PC-9 (cell line): ENCODE measurements at regions not wholly inside any gene's neighbourhood (a gene's known extent, or its start where the extent isn't known, plus 50 kb on each side); places are given as distances from the start of the nearest gene placed in this dataset.

ENCODE experiments used
- BruUV-seq: library from RNA; stranded (reverse); fragments of 400-500 nt; replicated peaks from 2 replicates; lab custom pipeline; 2021; lab: Mats Ljungman, UMichigan
- CTCF ChIA-PET: fragments of 300-600 bp; sonication (Branson Sonifier 250); formaldehyde crosslinking; loops from one replicate; lab custom pipeline; 2022; ENCODE audit warnings: antibody characterized with exemption; lab: Charles Lee
- POLR2A ChIA-PET: fragments of 300-600 bp; sonication (Branson Sonifier 250); formaldehyde crosslinking; loops from one replicate; lab custom pipeline; 2022; ENCODE audit warnings: antibody characterized with exemption; ENCODE audit not compliant: unreplicated experiment; lab: Charles Lee
- DNase-seq, 2 experiments: peaks; one replicate each; pipeline versions ENCODE4 v3.0.0 to v3.0.0-alpha.2; 2015 to 2022; ENCODE audit warnings: mixed read lengths in 1 of 2
- H2AFZ ChIP-seq: fragments of 200-600 bp; sonication (generic); 2 replicates; pipeline ENCODE4 v1.8.1; 2017; ENCODE audit warnings: antibody characterized with exemption
- H3F3A ChIP-seq: fragments of 200-600 bp; sonication (generic); 2 replicates; pipeline ENCODE4 v1.8.1; 2017; ENCODE audit warnings: antibody characterized with exemption, mild to moderate bottlenecking, low read depth; ENCODE audit not compliant: insufficient read depth
- H3K27ac ChIP-seq: fragments of 200-600 bp; sonication (generic); 2 replicates; pipeline ENCODE4 v1.6.1; 2016; ENCODE audit warnings: mixed run types
- H3K27me3 ChIP-seq: fragments of 200-600 bp; sonication (generic); 2 replicates; pipeline ENCODE4 v1.6.1; 2016; ENCODE audit warnings: low read depth, mixed run types; ENCODE audit not compliant: insufficient read depth
- H3K36me3 ChIP-seq: fragments of 200-600 bp; sonication (generic); 2 replicates; pipeline ENCODE4 v1.6.1; 2016; ENCODE audit warnings: low read depth, mixed run types
- H3K4me1 ChIP-seq: fragments of 200-600 bp; sonication (generic); replicated peaks from 2 replicates; pipeline ENCODE4 v1.6.1; 2016; ENCODE audit warnings: mixed run types; ENCODE audit not compliant: insufficient read depth
- H3K4me2 ChIP-seq: fragments of 200-600 bp; sonication (generic); 2 replicates; pipeline ENCODE4 v1.6.1; 2017; ENCODE audit warnings: mixed run types
- H3K4me3 ChIP-seq: fragments of 200-600 bp; sonication (generic); 2 replicates; pipeline ENCODE4 v1.6.1; 2016; ENCODE audit warnings: mixed run types
- H3K79me2 ChIP-seq: fragments of 200-600 bp; sonication (generic); 2 replicates; pipeline ENCODE4 v1.6.1; 2017; ENCODE audit warnings: low read depth, mixed run types
- H3K9me2 ChIP-seq: fragments of 200-600 bp; sonication (generic); 2 replicates; pipeline ENCODE4 v1.8.1; 2017; ENCODE audit warnings: mild to moderate bottlenecking; ENCODE audit not compliant: insufficient read depth
- H3K9me3 ChIP-seq: fragments of 200-600 bp; sonication (generic); 2 replicates; pipeline ENCODE4 v1.8.1; 2016; ENCODE audit warnings: low read depth; ENCODE audit not compliant: insufficient read depth
- H4K20me1 ChIP-seq: fragments of 200-600 bp; sonication (generic); 2 replicates; pipeline ENCODE4 v1.8.1; 2017; ENCODE audit not compliant: insufficient read depth
- EZH2 ChIP-seq: fragments of 200-600 bp; sonication (generic); IDR thresholded peaks from 2 replicates; pipeline ENCODE4 v1.8.0; 2017; ENCODE audit warnings: antibody characterized with exemption, low read depth
- intact Hi-C: fragments of 100-400 bp; cut with micrococcal nuclease; formaldehyde crosslinking; loops from one replicate; pipeline ENCODE4 v1.10.0; 2022; ENCODE audit not compliant: unreplicated experiment
- TF ChIP-seq, protein P1 (sequence below): fragments of 200-600 bp; sonication (generic); conservative IDR thresholded peaks from 2 replicates; pipeline ENCODE4 v1.6.1; 2017; ENCODE audit warnings: mixed run types, antibody characterized with exemption, mild to moderate bottlenecking, moderate library complexity

DNA sequence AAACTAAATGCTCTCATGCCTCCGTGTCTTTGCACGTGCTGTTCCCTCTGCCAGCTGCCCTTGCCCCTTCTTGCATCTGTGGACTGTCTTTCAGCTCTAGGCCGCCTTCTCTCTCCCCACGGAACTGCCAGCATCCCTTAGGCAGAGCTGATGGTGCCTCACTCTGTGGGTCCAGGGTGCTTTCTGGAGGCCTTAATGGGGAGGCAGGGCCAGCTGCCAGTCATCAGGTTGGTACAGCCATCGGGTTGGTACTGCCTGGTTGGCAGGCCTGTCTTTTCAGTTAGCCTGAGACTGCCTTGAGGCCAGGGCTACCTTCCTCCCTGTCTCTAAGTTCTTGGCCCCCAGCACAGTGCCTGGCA, 61.4 kb upstream of the TARBP1 start:
- no peaks in the 10 kb centered on the region for H3K79me2 ChIP-seq
- peaks cover 21% of the 10 kb centered on the region for H3K4me1 ChIP-seq
- H2AFZ ChIP-seq, result no peak overlapping the region
- H3K9me3 ChIP-seq, result no peaks in the 10 kb centered on the region; the same call in 1 of the 2 replicates
- H4K20me1 ChIP-seq, result no peaks in the 10 kb centered on the region
- intact Hi-C loops, result no loop called here
- POLR2A ChIA-PET, result interaction anchor here (0.8 kb wide), 1 partner anchor 43 kb away, joined by 3 read pairs; no protein-coding TSS in a partner anchor
- no peak for TF ChIP-seq EZH2
- TF ChIP-seq, protein P1, sequence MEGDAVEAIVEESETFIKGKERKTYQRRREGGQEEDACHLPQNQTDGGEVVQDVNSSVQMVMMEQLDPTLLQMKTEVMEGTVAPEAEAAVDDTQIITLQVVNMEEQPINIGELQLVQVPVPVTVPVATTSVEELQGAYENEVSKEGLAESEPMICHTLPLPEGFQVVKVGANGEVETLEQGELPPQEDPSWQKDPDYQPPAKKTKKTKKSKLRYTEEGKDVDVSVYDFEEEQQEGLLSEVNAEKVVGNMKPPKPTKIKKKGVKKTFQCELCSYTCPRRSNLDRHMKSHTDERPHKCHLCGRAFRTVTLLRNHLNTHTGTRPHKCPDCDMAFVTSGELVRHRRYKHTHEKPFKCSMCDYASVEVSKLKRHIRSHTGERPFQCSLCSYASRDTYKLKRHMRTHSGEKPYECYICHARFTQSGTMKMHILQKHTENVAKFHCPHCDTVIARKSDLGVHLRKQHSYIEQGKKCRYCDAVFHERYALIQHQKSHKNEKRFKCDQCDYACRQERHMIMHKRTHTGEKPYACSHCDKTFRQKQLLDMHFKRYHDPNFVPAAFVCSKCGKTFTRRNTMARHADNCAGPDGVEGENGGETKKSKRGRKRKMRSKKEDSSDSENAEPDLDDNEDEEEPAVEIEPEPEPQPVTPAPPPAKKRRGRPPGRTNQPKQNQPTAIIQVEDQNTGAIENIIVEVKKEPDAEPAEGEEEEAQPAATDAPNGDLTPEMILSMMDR, result no peak
- H3K27me3 ChIP-seq, result no peaks in the 10 kb centered on the region
- no peak overlapping the region for H3K4me2 ChIP-seq
- DNase-seq, result no peak
- H3K36me3 ChIP-seq, result no peaks in the 10 kb centered on the region
- H3K9me2 ChIP-seq, result no peaks in the 10 kb centered on the region
- no peak overlapping the region for H3K4me3 ChIP-seq
- CTCF ChIA-PET, result no interaction called here
- peaks cover 14% of the 10 kb centered on the region; the same call in 1 of the 2 replicates for H3F3A ChIP-seq
- no peak overlapping the region for H3K27ac ChIP-seq
- no TSS peak for BruUV-seq

DNA sequence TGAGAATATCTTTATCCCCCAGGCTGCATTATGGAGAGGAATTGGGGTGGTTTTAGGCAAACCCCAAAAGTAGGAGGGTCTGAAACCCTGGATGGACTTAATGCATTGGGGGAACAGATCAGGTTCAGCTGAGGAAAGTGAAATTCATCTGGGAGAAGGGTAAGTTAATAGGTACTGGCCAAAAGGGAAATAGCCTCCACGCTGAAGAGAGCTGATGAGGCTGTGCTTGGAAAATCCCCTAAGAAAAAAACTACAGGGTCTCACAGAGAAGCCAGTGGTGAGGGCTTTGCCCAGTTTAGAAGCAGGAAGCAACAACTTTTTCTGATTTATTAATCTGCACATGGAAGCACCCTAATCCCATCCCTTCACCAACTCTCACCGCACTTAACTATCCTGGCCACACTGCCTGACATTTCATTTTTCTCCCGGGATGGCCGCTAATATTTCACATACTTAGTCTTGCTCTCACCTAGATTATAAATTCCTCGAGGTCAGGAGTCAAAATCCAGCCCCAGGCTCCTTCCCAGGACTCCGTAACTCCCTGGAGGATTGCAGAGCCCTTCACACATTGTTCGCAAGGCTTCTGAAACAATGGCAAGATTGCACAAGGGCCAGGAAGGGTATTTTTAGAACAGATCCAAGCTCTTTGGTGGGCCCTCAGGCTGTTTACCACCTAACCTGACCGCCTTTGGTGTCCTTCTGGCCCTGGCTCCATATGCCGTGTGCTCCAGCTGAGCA, 60.9 kb upstream of the TARBP1 start:
- no peak for DNase-seq
- Histone ChIP-seq H4K20me1 (no peaks in the 10 kb centered on the region), H3K9me2 (no peaks in the 10 kb centered on the region), H3F3A (peaks cover 13% of the 10 kb centered on the region; the same call in 1 of the 2 replicates), H3K4me3 (no peak overlapping the region), H3K4me2 (no peak overlapping the region), H2AFZ (no peak overlapping the region), H3K27me3 (no peaks in the 10 kb centered on the region), H3K79me2 (no peaks in the 10 kb centered on the region), H3K36me3 (no peaks in the 10 kb centered on the region), H3K27ac (no peak overlapping the region), H3K9me3 (no peaks in the 10 kb centered on the region; the same call in 1 of the 2 replicates), H3K4me1 (peaks cover 16% of the 10 kb centered on the region)
- BruUV-seq, result no TSS peak
- ChIA-PET CTCF (interaction anchor here (0.7 kb wide), 1 partner anchor 593 kb away, joined by 3 read pairs; no protein-coding TSS in a partner anchor), POLR2A (interaction anchor here (0.5 kb wide), 1 partner anchor 33 kb away, joined by 5 read pairs; no protein-coding TSS in a partner anchor)
- intact Hi-C loops, result no loop called here
- TF ChIP-seq, protein P1, result no peak
- no peak for TF ChIP-seq EZH2

DNA sequence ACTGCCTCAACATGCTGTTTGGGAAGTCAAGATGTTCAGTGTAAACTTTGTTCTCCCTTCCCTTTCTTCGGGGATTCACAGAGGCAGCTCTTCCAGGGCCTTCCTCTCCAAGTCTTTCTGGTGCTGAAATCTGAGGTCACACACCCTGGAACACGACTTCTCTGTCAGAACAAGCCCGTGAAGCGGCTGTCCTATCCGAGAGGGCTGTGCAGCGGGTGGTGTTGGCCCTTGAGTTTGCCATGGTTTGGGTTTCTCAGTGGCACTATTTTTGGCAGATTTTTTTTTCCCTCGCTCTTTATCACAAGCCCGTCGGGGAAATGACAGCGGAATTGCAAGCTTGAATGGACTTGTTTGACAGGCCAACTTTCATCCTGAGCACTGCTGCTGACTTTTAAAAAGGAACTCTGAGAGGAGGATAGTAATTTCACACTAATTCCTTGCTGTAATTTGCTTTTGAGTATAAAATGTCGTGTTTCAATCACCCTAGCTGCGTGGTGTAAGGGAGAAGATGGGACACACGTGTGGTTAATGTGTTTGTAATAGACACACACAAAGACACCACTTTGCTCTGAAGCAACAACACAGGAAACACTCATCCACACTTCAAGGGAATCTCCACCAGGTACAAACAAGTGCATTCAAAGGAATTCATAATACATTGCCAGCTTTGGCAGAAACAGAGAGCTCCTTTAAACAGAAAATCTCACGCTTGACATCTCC, 60.1 kb upstream of the TARBP1 start:
- no TSS peak for BruUV-seq
- ChIA-PET POLR2A (interaction anchor here (0.5 kb wide), 1 partner anchor 34 kb away, joined by 5 read pairs; no protein-coding TSS in a partner anchor), CTCF (interaction anchor here (0.7 kb wide), 1 partner anchor 593 kb away, joined by 3 read pairs; no protein-coding TSS in a partner anchor)
- Histone ChIP-seq H3K4me2 (no peak overlapping the region), H3K27ac (no peak overlapping the region), H3K4me1 (peaks cover 13% of the 10 kb centered on the region), H3K9me2 (no peaks in the 10 kb centered on the region), H2AFZ (no peak overlapping the region), H3K36me3 (no peaks in the 10 kb centered on the region), H4K20me1 (no peaks in the 10 kb centered on the region), H3F3A (peaks cover 13% of the 10 kb centered on the region; the same call in 1 of the 2 replicates), H3K9me3 (no peaks in the 10 kb centered on the region; the same call in 1 of the 2 replicates), H3K4me3 (no peak overlapping the region), H3K27me3 (no peaks in the 10 kb centered on the region), H3K79me2 (no peaks in the 10 kb centered on the region)
- no peak for TF ChIP-seq EZH2
- TF ChIP-seq, protein P1, result no peak
- no peak for DNase-seq
- intact Hi-C loops, result no loop called here
